ENCODE measurements at regions not wholly inside any gene's neighbourhood (a gene's known extent, or its start where the extent isn't known, plus 50 kb on each side); places are given as distances from the start of the nearest gene placed in this dataset.

- TF ChIP-seq ZHX2 (IDR thresholded peaks at IDR 0.05; ENCODE audit: low read depth) (no peak), ZHX2 (CRISPR knock-in tag; IDR thresholded peaks at IDR 0.05; ENCODE audit: borderline replicate concordance) (no peak), E2F1 (CRISPR knock-in tag; IDR thresholded peaks at IDR 0.05) (no peak), SAFB2 (CRISPR knock-in tag; IDR thresholded peaks at IDR 0.05; ENCODE audit: borderline replicate concordance, low read depth) (no peak)
Observed at GRCh38 chr2:128511731-128512378, 193.2 kb upstream of the HS6ST1 start (continued).
